Neural cell (in vitro differentiated cells): ENCODE measurements at regions not wholly inside any gene's neighbourhood (a gene's known extent, or its start where the extent isn't known, plus 50 kb on each side); places are given as distances from the start of the nearest gene placed in this dataset.

Experiments
- H2AFZ ChIP-seq: fragments of 200-600, 300-800 bp; sonication (generic), shearing (Covaris generic); 2 replicates; pipeline ENCODE4 v1.6.0; 2014; ENCODE audit warnings: low read depth, mild to moderate bottlenecking, antibody characterized with exemption, low read length, moderate library complexity
- H3F3A ChIP-seq: fragments of 200-600 bp; shearing (Covaris generic); 2 replicates; pipeline ENCODE4 v1.6.1; 2016; ENCODE audit warnings: mild to moderate bottlenecking, moderate library complexity, mixed read lengths, antibody characterized with exemption, low read length; ENCODE audit not compliant: insufficient read depth, poor library complexity, severe bottlenecking
- H3K27ac ChIP-seq: fragments of 200-600, 300-800 bp; sonication (generic), shearing (Covaris generic); 2 replicates; pipeline ENCODE4 v1.5.1; 2014; ENCODE audit warnings: mild to moderate bottlenecking, low read length, moderate library complexity
- H3K27me3 ChIP-seq: fragments of 300-800, 200-600 bp; sonication (generic), shearing (Covaris generic); 2 replicates; pipeline ENCODE4 v1.6.0; 2014; ENCODE audit warnings: mild to moderate bottlenecking, low read depth, low read length, moderate library complexity; ENCODE audit not compliant: insufficient read depth
- H3K36me3 ChIP-seq: fragments of 300-800, 200-600 bp; sonication (generic), shearing (Covaris generic); 2 replicates; pipeline ENCODE4 v1.5.1; 2014; ENCODE audit warnings: mild to moderate bottlenecking, antibody characterized with exemption, low read length, moderate library complexity; ENCODE audit not compliant: insufficient read depth
- H3K4me2 ChIP-seq: fragments of 300-800, 200-600 bp; sonication (generic), shearing (Covaris generic); 2 replicates; pipeline ENCODE4 v1.6.0; 2014; ENCODE audit warnings: mild to moderate bottlenecking, low read length
- H3K4me3 ChIP-seq: fragments of 300-800, 200-600 bp; sonication (generic), shearing (Covaris generic); 2 replicates; pipeline ENCODE4 v1.5.1; 2014; ENCODE audit warnings: mild to moderate bottlenecking, low read length, moderate library complexity
- H3K79me2 ChIP-seq: fragments of 200-600 bp; shearing (Covaris generic); replicated peaks from 2 replicates; pipeline ENCODE4 v1.6.0; 2014; ENCODE audit warnings: mild to moderate bottlenecking, low read length, moderate library complexity; ENCODE audit not compliant: insufficient read depth
- H3K9ac ChIP-seq: fragments of 300-800, 200-600 bp; sonication (generic), shearing (Covaris generic); 2 replicates; pipeline ENCODE4 v1.6.1; 2016; ENCODE audit warnings: mild to moderate bottlenecking, low read length, mixed read lengths
- H3K9me2 ChIP-seq: fragments of 200-600 bp; shearing (Covaris generic); 2 replicates; pipeline ENCODE4 v1.6.1; 2016; ENCODE audit warnings: mild to moderate bottlenecking, low read length, mixed read lengths; ENCODE audit not compliant: insufficient read depth
- H3K9me3 ChIP-seq: fragments of 200-600, 300-800 bp; sonication (generic), shearing (Covaris generic); 2 replicates; pipeline ENCODE4 v1.6.1; 2016; ENCODE audit warnings: mild to moderate bottlenecking, mixed run types, low read length, moderate library complexity, mixed read lengths
- H4K20me1 ChIP-seq: fragments of 200-600 bp; shearing (Covaris generic); 2 replicates; pipeline ENCODE4 v1.6.1; 2016; ENCODE audit warnings: mild to moderate bottlenecking, mixed run types; ENCODE audit not compliant: insufficient read depth
- CTCF ChIP-seq: fragments of 450-650 bp; IDR thresholded peaks from 2 replicates; pipeline ENCODE4 v1.5.1; 2014; ENCODE audit warnings: antibody characterized with exemption, mild to moderate bottlenecking, moderate library complexity; ENCODE audit not compliant: poor library complexity, severe bottlenecking
- EP300 ChIP-seq: fragments of 450-650 bp; conservative IDR thresholded peaks from 2 replicates; pipeline ENCODE4 v1.6.1; 2014; ENCODE audit warnings: antibody characterized with exemption, mild to moderate bottlenecking, moderate library complexity; ENCODE audit not compliant: poor library complexity, severe bottlenecking
- EZH2 ChIP-seq: fragments of 200-600, 300-800 bp; shearing (Covaris generic), sonication (generic); IDR thresholded peaks from 2 replicates; pipeline ENCODE4 v1.6.1; 2014; ENCODE audit warnings: antibody characterized with exemption, low read length, borderline replicate concordance, mild to moderate bottlenecking; ENCODE audit not compliant: insufficient read depth, poor library complexity, severe bottlenecking
- MXI1 ChIP-seq: fragments of 450-650 bp; conservative IDR thresholded peaks from 2 replicates; pipeline ENCODE4 v1.6.1; 2014; ENCODE audit warnings: antibody characterized with exemption, mild to moderate bottlenecking; ENCODE audit not compliant: poor library complexity, severe bottlenecking
- POLR2AphosphoS5 ChIP-seq: IDR thresholded peaks from 2 replicates; pipeline ENCODE4 v1.6.1; 2012
- RAD21 ChIP-seq: fragments of 450-650 bp; conservative IDR thresholded peaks from 2 replicates; pipeline ENCODE4 v1.6.1; 2014; ENCODE audit warnings: antibody characterized with exemption, mild to moderate bottlenecking, moderate library complexity
- REST ChIP-seq: IDR thresholded peaks from 2 replicates; pipeline ENCODE4 v1.6.1; 2012; ENCODE audit warnings: borderline replicate concordance
- SMC3 ChIP-seq: fragments of 450-650 bp; conservative IDR thresholded peaks from 2 replicates; pipeline ENCODE4 v1.6.1; 2014; ENCODE audit warnings: antibody characterized with exemption, mild to moderate bottlenecking, moderate library complexity; ENCODE audit not compliant: poor library complexity
- TAF1 ChIP-seq: IDR thresholded peaks from 2 replicates; pipeline ENCODE4 v1.6.1; 2012; ENCODE audit warnings: low read depth

- Histone ChIP-seq H3K9me2 (no peaks in the 10 kb centered on the region), H3K9ac (no peak overlapping the region), H3K79me2 (no peaks in the 10 kb centered on the region), H3K4me2 (no peak overlapping the region), H3K27me3 (no peaks in the 10 kb centered on the region), H3K9me3 (no peaks in the 10 kb centered on the region), H3K4me3 (no peak overlapping the region), H3K36me3 (no peaks in the 10 kb centered on the region), H4K20me1 (no peaks in the 10 kb centered on the region), H3K27ac (no peak overlapping the region), H3F3A (no peaks in the 10 kb centered on the region), H2AFZ (no peak overlapping the region)
- TF ChIP-seq POLR2AphosphoS5: peak; percentile 17
- TF ChIP-seq CTCF: no peak
Observed at GRCh38 chr17:5864741-5865657, 205.2 kb upstream of the WSCD1 start.

GRCh38 chr17:5866978-5867377, 203.2 kb upstream of the WSCD1 start:
- Histone ChIP-seq H3K9me2 (no peaks in the 10 kb centered on the region), H3K4me2 (no peak overlapping the region), H3K9ac (no peak overlapping the region), H3K4me3 (no peak overlapping the region), H2AFZ (no peak overlapping the region), H3K9me3 (no peaks in the 10 kb centered on the region), H3K36me3 (no peaks in the 10 kb centered on the region), H4K20me1 (no peaks in the 10 kb centered on the region), H3K79me2 (no peaks in the 10 kb centered on the region), H3F3A (no peaks in the 10 kb centered on the region), H3K27me3 (no peaks in the 10 kb centered on the region), H3K27ac (no peak overlapping the region)
- TF ChIP-seq MXI1 (no peak), CTCF (no peak), POLR2AphosphoS5 (no peak), TAF1 (no peak), EZH2 (no peak), RAD21 (no peak), REST (no peak), EP300 (no peak), SMC3 (no peak)
